Thyroid gland (tissue), 4 donors: ENCODE measurements at regions not wholly inside any gene's neighbourhood (a gene's known extent, or its start where the extent isn't known, plus 50 kb on each side); places are given as distances from the start of the nearest gene placed in this dataset.

Experiments used
- DNase-seq, 2 donors: peaks; one replicate each; pipeline ENCODE4 v3.0.0-alpha.2; 2019
- H3K27ac ChIP-seq, 3 donors: fragments of 200-600 bp; sonication (generic); 1 replicate in 2 of 3; 2 replicates in 1 of 3; pipeline ENCODE4 v1.5.1; 2016 to 2019; ENCODE audit warnings: mild to moderate bottlenecking in 1 of 3, moderate library complexity in 1 of 3
- H3K27me3 ChIP-seq: fragments of 200-600 bp; sonication (generic); one replicate; pipeline ENCODE4 v1.5.1; 2019
- H3K36me3 ChIP-seq, 2 donors: fragments of 200-600 bp; sonication (generic); one replicate each; pipeline ENCODE4 v1.5.1; 2016 to 2019
- H3K4me1 ChIP-seq, 2 donors: fragments of 200-600 bp; sonication (generic); one replicate each; pipeline ENCODE4 v1.5.1; 2017 to 2019
- H3K4me3 ChIP-seq, 3 donors: fragments of 200-600 bp; sonication (generic); replicated peaks in 1 of 3; 1 replicate in 2 of 3; 2 replicates in 1 of 3; pipeline ENCODE4 v1.5.1; 2016; ENCODE audit warnings: mild to moderate bottlenecking in 1 of 3
- H3K9me3 ChIP-seq: fragments of 200-600 bp; sonication (generic); one replicate; pipeline ENCODE4 v1.5.1; 2017
- POLR2A ChIP-seq, 2 donors: fragments of 450-650 bp; IDR thresholded peaks; one replicate each; pipeline ENCODE4 v1.6.1; 2017; ENCODE audit warnings: antibody characterized with exemption in 2 of 2, mild to moderate bottlenecking in 2 of 2, moderate library complexity in 1 of 2
- WGBS, 2 donors: methylation state at CpG; one replicate each; pipeline ENCODE4 v1.1.5; 2017; 5-methylcytosine and 5-hydroxymethylcytosine counted together
- intact Hi-C: fragments of 100-400 bp; cut with DNase I; formaldehyde crosslinking; loops from one replicate; pipeline ENCODE4 v1.15.1; 2023
- TF ChIP-seq, protein P1 (sequence below), 6 experiments: fragments of 200-600 bp in 3 of 6; fragments of 450-650 bp in 3 of 6; sonication (generic) in 3 of 6; IDR thresholded peaks; one replicate each; pipeline ENCODE4 v1.5.1; 2016 to 2019; ENCODE audit warnings: antibody characterized with exemption in 6 of 6, mild to moderate bottlenecking in 2 of 6, inconsistent platforms in 1 of 6, moderate library complexity in 1 of 6

DNA sequence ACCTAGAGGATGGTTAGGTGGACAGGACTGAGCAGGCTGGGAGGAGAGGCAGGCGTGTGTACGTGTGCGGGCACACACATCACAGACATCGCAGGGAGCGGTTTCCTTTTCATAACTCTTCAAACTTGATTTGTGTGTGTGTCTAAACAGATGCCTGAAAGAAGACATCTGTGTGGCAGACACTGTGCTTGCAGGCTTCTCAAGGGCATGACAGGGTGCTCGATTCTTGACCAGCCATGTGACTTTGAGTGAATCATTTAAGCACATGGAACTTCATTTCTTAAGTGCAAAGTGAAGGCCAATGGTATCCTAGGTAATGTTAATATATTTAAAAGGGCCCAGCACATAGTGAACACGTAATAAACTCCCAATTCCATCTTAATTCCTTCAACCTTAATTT, 186.5 kb downstream of the SCP2D1 start:
- Histone ChIP-seq H3K36me3 (no peaks in the 10 kb centered on the region), H3K4me3 (no peak overlapping the region), H3K4me1 (no peaks in the 10 kb centered on the region), H3K27me3 (no peaks in the 10 kb centered on the region), H3K27ac (no peak overlapping the region), H3K9me3 (no peaks in the 10 kb centered on the region)
- no peak for DNase-seq
- 86 to 90% methylated on average over 7 of the region's 7 CpGs for WGBS, 2 donors
- no peak for TF ChIP-seq POLR2A (IDR thresholded peaks at IDR 0.05)
- TF ChIP-seq, protein P1, sequence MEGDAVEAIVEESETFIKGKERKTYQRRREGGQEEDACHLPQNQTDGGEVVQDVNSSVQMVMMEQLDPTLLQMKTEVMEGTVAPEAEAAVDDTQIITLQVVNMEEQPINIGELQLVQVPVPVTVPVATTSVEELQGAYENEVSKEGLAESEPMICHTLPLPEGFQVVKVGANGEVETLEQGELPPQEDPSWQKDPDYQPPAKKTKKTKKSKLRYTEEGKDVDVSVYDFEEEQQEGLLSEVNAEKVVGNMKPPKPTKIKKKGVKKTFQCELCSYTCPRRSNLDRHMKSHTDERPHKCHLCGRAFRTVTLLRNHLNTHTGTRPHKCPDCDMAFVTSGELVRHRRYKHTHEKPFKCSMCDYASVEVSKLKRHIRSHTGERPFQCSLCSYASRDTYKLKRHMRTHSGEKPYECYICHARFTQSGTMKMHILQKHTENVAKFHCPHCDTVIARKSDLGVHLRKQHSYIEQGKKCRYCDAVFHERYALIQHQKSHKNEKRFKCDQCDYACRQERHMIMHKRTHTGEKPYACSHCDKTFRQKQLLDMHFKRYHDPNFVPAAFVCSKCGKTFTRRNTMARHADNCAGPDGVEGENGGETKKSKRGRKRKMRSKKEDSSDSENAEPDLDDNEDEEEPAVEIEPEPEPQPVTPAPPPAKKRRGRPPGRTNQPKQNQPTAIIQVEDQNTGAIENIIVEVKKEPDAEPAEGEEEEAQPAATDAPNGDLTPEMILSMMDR (IDR thresholded peaks at IDR 0.05), result no peak
- intact Hi-C loops, result no loop called here

DNA sequence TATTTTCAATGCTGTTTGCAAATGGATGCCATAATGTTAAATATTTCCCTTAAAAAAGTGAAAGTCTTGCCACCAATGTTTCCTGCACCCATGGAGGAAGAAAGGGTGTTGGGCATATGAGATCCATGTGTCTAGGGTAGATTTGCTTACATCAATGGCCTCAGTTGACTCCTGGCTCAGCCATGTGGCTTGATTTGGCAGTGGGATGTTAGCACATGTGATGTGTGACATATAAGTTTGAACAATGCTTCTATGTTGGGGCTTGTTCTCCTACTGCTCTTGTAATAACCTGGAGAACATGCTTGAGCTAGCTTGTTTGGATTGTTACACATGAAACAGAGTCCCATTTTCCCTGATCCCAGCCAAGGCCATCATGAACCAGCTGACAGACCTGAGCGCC, 187.6 kb downstream of the SCP2D1 start:
- TF ChIP-seq, protein P1 (IDR thresholded peaks at IDR 0.05), result no peak
- no peak for TF ChIP-seq POLR2A (IDR thresholded peaks at IDR 0.05)
- WGBS, 2 donors, result 81 to 100% methylated on average over 1 of the region's 1 CpG
- DNase-seq, result no peak
- H3K36me3 ChIP-seq, result no peaks in the 10 kb centered on the region
- H3K9me3 ChIP-seq, result no peaks in the 10 kb centered on the region
- H3K4me3 ChIP-seq, result no peak overlapping the region
- H3K4me1 ChIP-seq, result no peaks in the 10 kb centered on the region
- no peaks in the 10 kb centered on the region for H3K27me3 ChIP-seq
- H3K27ac ChIP-seq, result no peak overlapping the region
- intact Hi-C loops, result no loop called here

DNA sequence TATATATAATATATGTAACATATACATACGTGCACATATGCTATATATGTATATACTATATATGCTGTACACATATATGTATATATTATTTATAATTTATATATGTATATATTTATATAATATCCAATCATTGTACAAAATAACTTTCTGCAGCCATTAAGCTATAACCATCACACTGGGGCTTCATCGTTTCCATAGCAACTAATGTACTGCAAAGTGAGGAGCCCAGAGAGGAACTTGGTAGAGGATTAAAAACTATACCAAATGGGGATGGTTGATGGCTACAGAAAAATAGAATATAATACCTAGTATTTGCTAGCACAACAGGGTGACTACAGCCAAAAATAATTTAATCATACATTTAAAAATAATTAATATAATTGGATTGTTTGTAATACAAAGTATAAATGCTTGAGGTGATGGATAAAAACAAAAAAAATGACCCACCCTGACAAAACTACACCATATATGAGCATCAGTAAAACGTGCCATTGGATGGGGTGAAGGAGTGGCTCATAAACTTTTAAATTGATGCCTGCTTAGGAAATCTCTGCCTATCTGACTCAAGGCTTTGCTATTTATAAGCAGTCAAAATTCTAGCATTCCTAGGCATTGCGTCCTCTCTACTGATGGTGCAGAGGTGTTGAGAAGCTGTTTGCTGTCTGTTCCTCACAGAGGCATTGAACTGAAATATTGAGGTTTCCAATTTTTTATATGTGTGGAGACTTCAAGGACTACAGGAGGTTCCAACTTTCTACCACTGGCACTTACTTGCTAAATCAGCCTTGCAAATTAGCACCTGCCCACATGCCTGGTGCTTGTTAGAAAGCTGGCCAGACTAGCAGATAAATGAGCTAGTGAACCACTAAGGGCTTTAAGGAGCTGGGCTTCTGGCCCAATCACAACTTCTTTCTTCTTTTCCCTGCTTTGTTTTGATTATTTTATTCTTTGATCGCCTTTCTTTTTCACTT, 190.1 kb downstream of the SCP2D1 start:
- Histone ChIP-seq H3K27me3 (no peaks in the 10 kb centered on the region), H3K4me3 (no peak overlapping the region), H3K27ac (no peak overlapping the region), H3K4me1 (no peaks in the 10 kb centered on the region), H3K36me3 (no peaks in the 10 kb centered on the region), H3K9me3 (no peaks in the 10 kb centered on the region)
- TF ChIP-seq, protein P1 (IDR thresholded peaks at IDR 0.05), result no peak
- no peak for TF ChIP-seq POLR2A (IDR thresholded peaks at IDR 0.05)
- 82 to 88% methylated on average over 5 of the region's 5 CpGs for WGBS, 2 donors
- no peak for DNase-seq
- intact Hi-C loops, result no loop called here

DNA sequence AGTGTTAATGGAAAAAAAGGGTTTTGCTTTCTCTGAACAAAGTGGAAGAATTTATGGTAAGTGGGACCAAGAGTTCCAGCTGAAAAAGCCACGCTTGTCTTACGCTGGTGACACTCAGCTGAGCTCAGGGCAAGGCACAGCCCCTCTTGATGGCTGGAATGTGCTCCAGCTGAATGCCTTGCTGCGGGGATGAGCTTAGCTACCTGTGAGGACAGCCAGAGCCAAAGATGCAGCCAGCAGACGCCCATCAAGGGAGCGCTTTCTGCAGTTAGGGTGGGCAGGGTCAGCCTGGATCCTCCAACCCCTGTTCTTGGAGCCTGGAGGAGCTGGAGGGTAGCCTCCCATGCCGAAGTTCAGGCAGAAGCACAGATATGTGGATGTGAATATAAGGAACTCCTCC, 191.4 kb downstream of the SCP2D1 start:
- H3K27me3 ChIP-seq, result no peaks in the 10 kb centered on the region
- 47 to 54% methylated on average over 6 of the region's 6 CpGs for WGBS, 2 donors

DNA sequence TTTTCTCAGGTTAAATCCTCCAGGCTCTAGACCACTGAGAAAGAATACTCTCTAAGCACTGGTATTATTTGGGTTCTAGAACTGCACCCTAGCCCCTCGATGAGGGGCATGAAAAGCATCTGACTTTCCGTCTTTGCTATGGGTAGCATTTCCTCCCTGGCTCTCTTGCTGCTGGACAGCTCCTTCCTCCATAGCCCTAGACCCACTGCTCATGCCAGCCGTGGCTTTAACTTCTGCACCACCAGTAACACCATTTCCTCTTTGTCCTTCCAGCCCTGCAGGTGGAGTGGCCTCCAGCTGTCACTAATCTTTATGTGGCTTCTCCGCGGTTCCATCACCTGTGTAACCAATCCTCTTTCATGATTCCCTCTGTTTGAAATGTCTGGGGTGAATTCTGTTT, 194.9 kb downstream of the SCP2D1 start:
- Histone ChIP-seq H3K9me3 (no peaks in the 10 kb centered on the region), H3K27me3 (no peaks in the 10 kb centered on the region), H3K27ac (no peak overlapping the region), H3K4me1 (no peaks in the 10 kb centered on the region), H3K36me3 (no peaks in the 10 kb centered on the region), H3K4me3 (no peak overlapping the region)
- DNase-seq, result no peak
- WGBS, 2 donors, result 54 to 55% methylated on average over 5 of the region's 5 CpGs
- no peak for TF ChIP-seq POLR2A (IDR thresholded peaks at IDR 0.05)
- TF ChIP-seq, protein P1 (IDR thresholded peaks at IDR 0.05), result no peak
- intact Hi-C loops, result no loop called here

More for the DNA sequence above, 191.4 kb downstream of the SCP2D1 start:
- Histone ChIP-seq H3K27ac (no peak overlapping the region), H3K4me3 (no peak overlapping the region), H3K36me3 (no peaks in the 10 kb centered on the region), H3K4me1 (no peaks in the 10 kb centered on the region), H3K9me3 (no peaks in the 10 kb centered on the region)
- TF ChIP-seq POLR2A (IDR thresholded peaks at IDR 0.05), result no peak
- DNase-seq, result no peak
- intact Hi-C loops, result no loop called here
